ENCODE measurements at regions not wholly inside any gene's neighbourhood (a gene's known extent, or its start where the extent isn't known, plus 50 kb on each side); places are given as distances from the start of the nearest gene placed in this dataset.

GRCh38 chr9:117547904-117548303 is 133.0 kb upstream of the ASTN2 start:
- DNase-seq, result no peak

- no peak for DNase-seq
Measured at GRCh38 chr9:117546894-117547678, 132.2 kb upstream of the ASTN2 start.

GRCh38 chr9:117545846-117546245 is 131.0 kb upstream of the ASTN2 start:
- no peak for DNase-seq

GRCh38 chr9:117543089-117543488 is 128.2 kb upstream of the ASTN2 start:
- no peak for DNase-seq

- DNase-seq, result no peak
Measured at GRCh38 chr9:117542021-117542420, 127.2 kb upstream of the ASTN2 start.

GRCh38 chr9:117541181-117541580 is 126.3 kb upstream of the ASTN2 start:
- DNase-seq, result no peak

- no peak for DNase-seq
Measured at GRCh38 chr9:117535973-117536372, 121.1 kb upstream of the ASTN2 start.

GRCh38 chr9:117535434-117535833 is 120.6 kb upstream of the ASTN2 start:
- no peak for DNase-seq

GRCh38 chr9:117528225-117528624 is 113.4 kb upstream of the ASTN2 start:
- DNase-seq, result no peak

GRCh38 chr9:117526674-117527073 is 111.8 kb upstream of the ASTN2 start:
- DNase-seq, result no peak

- no peak for DNase-seq
Measured at GRCh38 chr9:117523531-117524153, 108.8 kb upstream of the ASTN2 start.

GRCh38 chr9:117521293-117521692 is 106.4 kb upstream of the ASTN2 start:
- DNase-seq, result no peak

- no peak for DNase-seq
Measured at GRCh38 chr9:117516676-117517632, 102.1 kb upstream of the ASTN2 start.

GRCh38 chr9:117511852-117512481 is 97.1 kb upstream of the ASTN2 start:
- no peak for DNase-seq

GRCh38 chr9:117496307-117496706 is 81.5 kb upstream of the ASTN2 start:
- DNase-seq, result no peak

GRCh38 chr9:117494401-117495090 is 79.7 kb upstream of the ASTN2 start:
- no peak for DNase-seq

GRCh38 chr9:117492476-117492875 is 77.6 kb upstream of the ASTN2 start:
- no peak for DNase-seq

- no peak for DNase-seq
Measured at GRCh38 chr9:117491491-117491890, 76.6 kb upstream of the ASTN2 start.

GRCh38 chr9:117490199-117490598 is 75.3 kb upstream of the ASTN2 start:
- DNase-seq, result no peak

GRCh38 chr9:117488659-117489058 is 73.8 kb upstream of the ASTN2 start:
- DNase-seq, result no peak

GRCh38 chr9:117487555-117488175 is 72.8 kb upstream of the ASTN2 start:
- DNase-seq, result no peak

- no peak for DNase-seq
Measured at GRCh38 chr9:117486426-117486825, 71.6 kb upstream of the ASTN2 start.

Measured in activated gamma-delta T cell (primary cell).